ENCODE measurements at regions not wholly inside any gene's neighbourhood (a gene's known extent, or its start where the extent isn't known, plus 50 kb on each side); places are given as distances from the start of the nearest gene placed in this dataset.

- WGBS, 10 experiments: 4 to 100% (median 30%) methylated on average over 3 to 18 of the region's 23 CpGs; no CpG with 5 or more reads in 1 of the 10 experiments
- in situ Hi-C loops (cut with MboI; ENCODE audit: low pct_unique_long_range_greater_than_20kb in 2 of 9, low sequenced_read_pairs in 9 of 9, unreplicated experiment in 9 of 9): no loop called here
- Histone ChIP-seq H3K4me1 (replicated peaks in 1 of 2) (peaks cover 15 to 17% of the 10 kb centered on the region in 2 donors), H3K27ac (peak overlapping the region; percentile 42 to 71), H3K4me3 (peak overlapping the region in 4 of 5 donors; percentile 0 to 24 (median 14))
- ATAC-seq (replicated peaks in 6 of 8): peak in 5 of 8 experiments; percentile 98 to 99 (median 99)
These were observed 238.7 kb upstream of the SOX11 start for GRCh38 chr2:5453220-5454050.

- WGBS, 10 experiments: 0 to 100% (median 24%) methylated on average over 1 to 4 of the region's 4 CpGs
- in situ Hi-C loops (cut with MboI; ENCODE audit: low pct_unique_long_range_greater_than_20kb in 2 of 9, low sequenced_read_pairs in 9 of 9, unreplicated experiment in 9 of 9): no loop called here
- Histone ChIP-seq H3K4me3 (peak overlapping the region in 2 of 5 donors; percentile 6 to 7), H3K27ac (peak overlapping the region; percentile 14 to 48), H3K4me1 (replicated peaks in 1 of 2) (peaks cover 15 to 17% of the 10 kb centered on the region in 2 donors)
- ATAC-seq (replicated peaks in 6 of 8): peak in 1 of 8 experiments; percentile 39
These were observed 238.2 kb upstream of the SOX11 start for GRCh38 chr2:5454051-5454390.

DNA sequence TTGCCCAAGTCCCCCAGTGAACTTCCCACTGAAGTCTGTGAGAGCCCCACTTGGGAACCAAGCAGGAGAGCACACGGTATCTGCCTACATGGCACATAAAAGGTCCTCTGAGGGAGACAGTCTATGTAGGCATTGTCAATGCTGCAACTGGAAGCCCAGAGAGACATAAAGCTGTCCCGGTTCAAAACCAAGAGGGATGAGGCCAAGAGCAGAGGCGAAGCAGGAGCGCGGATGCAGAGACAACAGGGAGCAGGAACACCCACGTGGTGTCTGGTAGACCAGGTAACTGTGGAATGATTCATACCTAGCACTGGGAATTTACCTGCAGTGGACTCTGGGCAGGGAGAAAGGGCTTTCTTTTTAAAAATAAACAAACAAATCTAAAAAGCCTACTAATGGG is 233.1 kb upstream of the SOX11 start:
- no peak for ATAC-seq (replicated peaks in 6 of 8)
- Histone ChIP-seq H3K4me1 (replicated peaks in 1 of 2) (peaks cover under 1 to 2% of the 10 kb centered on the region in 2 donors), H3K4me3 (no peak overlapping the region), H3K27ac (no peak overlapping the region)
- in situ Hi-C loops (cut with MboI; ENCODE audit: low pct_unique_long_range_greater_than_20kb in 2 of 9, low sequenced_read_pairs in 9 of 9, unreplicated experiment in 9 of 9): no loop called here
- 0 to 97% (median 53%) methylated on average over 1 to 6 of the region's 6 CpGs; no CpG with 5 or more reads in 2 of the 10 experiments for WGBS, 10 experiments

- WGBS, 10 experiments: 30 to 95% (median 76%) methylated on average over 1 to 5 of the region's 5 CpGs
- Histone ChIP-seq H3K4me1 (replicated peaks in 1 of 2) (peaks cover 0 to 3% of the 10 kb centered on the region in 2 donors), H3K4me3 (no peak overlapping the region), H3K27ac (no peak overlapping the region)
- in situ Hi-C loops (cut with MboI; ENCODE audit: low pct_unique_long_range_greater_than_20kb in 2 of 9, low sequenced_read_pairs in 9 of 9, unreplicated experiment in 9 of 9): no loop called here
- ATAC-seq (replicated peaks in 6 of 8): no peak
These were observed 227.5 kb upstream of the SOX11 start for GRCh38 chr2:5464657-5465056.

DNA sequence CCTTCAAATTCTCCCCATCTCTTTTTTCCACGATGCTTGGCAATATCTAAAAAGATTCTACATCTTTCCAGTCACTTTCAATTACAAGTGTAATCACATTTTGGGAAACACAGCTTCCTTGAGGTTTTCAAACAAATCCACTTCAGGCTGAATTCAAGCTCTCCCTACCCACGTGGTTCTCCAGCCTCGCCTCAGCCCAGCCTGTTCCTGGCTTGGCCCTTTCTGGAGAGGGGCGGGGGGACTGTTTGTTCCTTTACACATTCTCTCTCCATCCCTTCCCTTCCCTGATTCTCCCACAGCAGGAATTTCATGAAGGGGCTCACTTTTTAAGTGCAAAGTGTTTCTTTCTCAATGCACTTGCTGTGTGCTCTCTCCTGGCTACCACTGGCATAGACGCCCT is 226.3 kb upstream of the SOX11 start:
- Histone ChIP-seq H3K27ac (no peak overlapping the region), H3K4me1 (replicated peaks in 1 of 2) (peaks cover 0 to 3% of the 10 kb centered on the region in 2 donors), H3K4me3 (no peak overlapping the region)
- 0 to 89% (median 48%) methylated on average over 1 to 5 of the region's 5 CpGs for WGBS, 10 experiments
- in situ Hi-C loops (cut with MboI; ENCODE audit: low pct_unique_long_range_greater_than_20kb in 2 of 9, low sequenced_read_pairs in 9 of 9, unreplicated experiment in 9 of 9): no loop called here
- ATAC-seq (replicated peaks in 6 of 8): no peak

- ATAC-seq (replicated peaks in 6 of 8): peak in 2 of 8 experiments; percentile 43
- H3K4me3 ChIP-seq: no peak overlapping the region
- 0 to 95% (median 62%) methylated on average over 1 to 15 of the region's 15 CpGs; no CpG with 5 or more reads in 1 of the 10 experiments for WGBS, 10 experiments
- in situ Hi-C loops (cut with MboI; ENCODE audit: low pct_unique_long_range_greater_than_20kb in 2 of 9, low sequenced_read_pairs in 9 of 9, unreplicated experiment in 9 of 9): no loop called here
- H3K27ac ChIP-seq: no peak overlapping the region
- peaks cover under 1 to 3% of the 10 kb centered on the region in 2 donors for H3K4me1 ChIP-seq (replicated peaks in 1 of 2)
These were observed 224.8 kb upstream of the SOX11 start for GRCh38 chr2:5467178-5467905.

DNA sequence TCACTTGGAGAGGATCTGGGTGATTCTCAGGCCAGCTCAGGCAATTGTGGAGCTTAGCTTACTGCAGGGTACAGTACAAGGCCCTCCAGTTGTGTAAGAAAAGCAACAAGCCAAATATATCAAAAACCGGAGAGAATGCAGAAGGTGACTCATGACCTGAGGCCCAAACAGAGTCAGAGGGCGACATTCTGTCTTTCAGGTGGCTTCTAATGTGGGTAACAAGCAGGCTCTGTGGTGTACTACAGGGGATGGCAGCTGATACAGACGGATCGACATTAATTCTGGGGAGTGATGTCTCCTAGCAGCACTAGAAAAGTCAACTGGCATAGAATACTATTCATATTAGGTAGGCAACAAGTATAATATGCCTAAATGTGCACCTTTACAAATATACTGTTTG is 219.5 kb upstream of the SOX11 start:
- H3K4me1 ChIP-seq (replicated peaks in 1 of 2): peaks cover 8 to 13% of the 10 kb centered on the region in 2 donors
- H3K4me3 ChIP-seq: no peak overlapping the region
- 29 to 97% (median 42%) methylated on average over 2 to 4 of the region's 4 CpGs; no CpG with 5 or more reads in 3 of the 10 experiments for WGBS, 10 experiments
- in situ Hi-C loops (cut with MboI; ENCODE audit: low pct_unique_long_range_greater_than_20kb in 2 of 9, low sequenced_read_pairs in 9 of 9, unreplicated experiment in 9 of 9): no loop called here
- ATAC-seq (replicated peaks in 6 of 8): peak in 1 of 8 experiments; percentile 22
- H3K27ac ChIP-seq: no peak overlapping the region

- 0 to 100% (median 79%) methylated on average over 1 to 6 of the region's 6 CpGs; no CpG with 5 or more reads in 1 of the 10 experiments for WGBS, 10 experiments
- Histone ChIP-seq H3K4me1 (replicated peaks in 1 of 2) (peaks cover 8 to 13% of the 10 kb centered on the region in 2 donors), H3K4me3 (no peak overlapping the region), H3K27ac (no peak overlapping the region)
- in situ Hi-C loops (cut with MboI; ENCODE audit: low pct_unique_long_range_greater_than_20kb in 2 of 9, low sequenced_read_pairs in 9 of 9, unreplicated experiment in 9 of 9): no loop called here
- ATAC-seq (replicated peaks in 6 of 8): peak in 4 of 8 experiments; percentile 19 to 74 (median 32)
These were observed 218.5 kb upstream of the SOX11 start for GRCh38 chr2:5473635-5474034.

DNA sequence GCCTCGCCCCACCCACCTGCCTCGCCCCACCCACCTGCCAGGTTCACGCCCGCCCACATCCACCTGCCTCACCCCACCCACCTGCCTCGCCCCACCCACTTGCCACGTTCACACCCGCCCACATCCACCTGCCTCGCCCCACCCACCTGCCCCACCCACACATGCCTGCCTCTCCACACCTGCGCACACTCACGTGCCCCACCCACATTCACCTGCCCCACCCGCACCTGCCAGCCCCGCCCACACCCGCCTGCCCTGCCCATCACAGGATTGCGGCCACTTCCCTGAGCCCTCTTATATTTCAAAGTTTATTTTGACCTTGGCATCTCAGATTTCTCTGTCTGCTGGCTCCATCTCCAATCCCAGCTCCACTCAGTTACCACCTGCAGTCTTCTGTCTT is 217.5 kb upstream of the SOX11 start:
- in situ Hi-C loops (cut with MboI; ENCODE audit: low pct_unique_long_range_greater_than_20kb in 2 of 9, low sequenced_read_pairs in 9 of 9, unreplicated experiment in 9 of 9): no loop called here
- WGBS, 10 experiments: no CpG with 5 or more reads among the region's 14 CpGs

DNA sequence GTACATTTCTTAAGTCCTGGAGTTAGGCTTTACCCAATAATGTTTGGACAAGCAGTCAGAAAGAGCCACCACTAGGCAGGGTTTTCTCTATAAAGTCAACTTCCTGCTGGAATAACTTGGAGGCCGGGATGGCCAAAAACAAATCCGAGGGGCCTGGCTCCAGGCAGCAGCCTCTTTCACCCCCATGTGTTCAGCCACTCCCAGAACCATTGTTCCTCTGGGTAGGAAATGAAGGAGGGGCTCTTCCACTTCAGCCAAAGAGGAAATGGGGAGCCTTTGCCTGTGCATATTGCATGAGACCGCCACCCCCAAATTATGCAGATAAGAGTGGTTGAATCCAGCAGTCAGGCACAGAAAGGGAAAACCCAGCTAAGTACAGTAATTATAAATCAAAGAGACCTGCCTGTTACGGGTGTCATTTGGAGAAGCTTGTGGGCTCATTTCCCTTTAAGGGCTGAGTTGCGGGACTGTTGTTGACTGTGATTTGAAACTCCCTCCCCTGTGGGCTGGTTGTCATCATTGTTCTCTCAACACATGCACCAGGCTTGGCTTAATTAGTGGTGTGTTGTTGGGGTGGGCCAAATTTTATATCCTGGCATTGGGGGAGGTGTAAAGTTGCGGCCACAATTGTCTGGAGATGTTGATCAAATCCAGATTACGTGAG is 212.8 kb upstream of the SOX11 start:
- 0 to 75% (median 38%) methylated on average over 1 to 7 of the region's 7 CpGs; no CpG with 5 or more reads in 3 of the 10 experiments for WGBS, 10 experiments
- H3K27ac ChIP-seq: no peak overlapping the region
- H3K4me1 ChIP-seq (replicated peaks in 1 of 2): peaks cover 28 to 39% of the 10 kb centered on the region in 2 donors
- in situ Hi-C loops (cut with MboI; ENCODE audit: low pct_unique_long_range_greater_than_20kb in 2 of 9, low sequenced_read_pairs in 9 of 9, unreplicated experiment in 9 of 9): no loop called here
- peak in 6 of 8 experiments; percentile 16 to 69 (median 60) for ATAC-seq (replicated peaks in 6 of 8)
- H3K4me3 ChIP-seq: no peak overlapping the region

More for the DNA sequence above, 217.5 kb upstream of the SOX11 start:
- H3K4me1 ChIP-seq (replicated peaks in 1 of 2): peaks cover 16 to 20% of the 10 kb centered on the region in 2 donors
- ATAC-seq (replicated peaks in 6 of 8): no peak
- no peak overlapping the region for H3K4me3 ChIP-seq
- H3K27ac ChIP-seq: no peak overlapping the region

- H3K27ac ChIP-seq: peak overlapping the region in 1 of 2 donors; percentile 49
- peaks cover 28 to 39% of the 10 kb centered on the region in 2 donors for H3K4me1 ChIP-seq (replicated peaks in 1 of 2)
- peak in 7 of 8 experiments; percentile 68 to 83 (median 78) for ATAC-seq (replicated peaks in 6 of 8)
- H3K4me3 ChIP-seq: no peak overlapping the region
- WGBS, 10 experiments: 0 to 17% (median 3%) methylated on average over 1 to 6 of the region's 6 CpGs; no CpG with 5 or more reads in 3 of the 10 experiments
- in situ Hi-C loops (cut with MboI; ENCODE audit: low pct_unique_long_range_greater_than_20kb in 2 of 9, low sequenced_read_pairs in 9 of 9, unreplicated experiment in 9 of 9): no loop called here
These were observed 209.3 kb upstream of the SOX11 start for GRCh38 chr2:5482929-5483331.

GRCh38 chr2:5484868-5485267 is 207.3 kb upstream of the SOX11 start:
- whole genome bisulfite sequencing, 10 experiments: 7 to 100% (median 74%) methylated on average over 1 to 4 of the region's 4 CpGs; no CpG with 5 or more reads in 2 of the 10 experiments

More at GRCh38 chr2:5484868-5485267, 207.3 kb upstream of the SOX11 start:
- ATAC-seq (replicated peaks in 6 of 8): no peak
- in situ Hi-C loops (cut with MboI; ENCODE audit: low pct_unique_long_range_greater_than_20kb in 2 of 9, low sequenced_read_pairs in 9 of 9, unreplicated experiment in 9 of 9): no loop called here
- Histone ChIP-seq H3K4me1 (replicated peaks in 1 of 2) (peaks cover 19 to 31% of the 10 kb centered on the region in 2 donors), H3K27ac (no peak overlapping the region), H3K4me3 (no peak overlapping the region)

Data from motor neuron (in vitro differentiated cells).